ENCODE measurements at regions not wholly inside any gene's neighbourhood (a gene's known extent, or its start where the extent isn't known, plus 50 kb on each side); places are given as distances from the start of the nearest gene placed in this dataset.

- H3K4me3 ChIP-seq (ENCODE audit: severe bottlenecking), result no peak overlapping the region
- peaks cover 3% of the 10 kb centered on the region for H3K4me1 ChIP-seq (ENCODE audit: insufficient read depth, poor library complexity, severe bottlenecking)
- H3K27me3 ChIP-seq (ENCODE audit: insufficient read depth, poor library complexity, severe bottlenecking), result no peaks in the 10 kb centered on the region
- no peak overlapping the region for H3K27ac ChIP-seq (ENCODE audit: poor library complexity, severe bottlenecking)
- H3K9me3 ChIP-seq (ENCODE audit: severe bottlenecking), result no peaks in the 10 kb centered on the region
- no peaks in the 10 kb centered on the region for H3K36me3 ChIP-seq (ENCODE audit: low read depth)
- no peak for ATAC-seq (ENCODE audit: low read depth)
- DNase-seq (ENCODE audit: low spot score), result no peak
- TF ChIP-seq, protein P1, sequence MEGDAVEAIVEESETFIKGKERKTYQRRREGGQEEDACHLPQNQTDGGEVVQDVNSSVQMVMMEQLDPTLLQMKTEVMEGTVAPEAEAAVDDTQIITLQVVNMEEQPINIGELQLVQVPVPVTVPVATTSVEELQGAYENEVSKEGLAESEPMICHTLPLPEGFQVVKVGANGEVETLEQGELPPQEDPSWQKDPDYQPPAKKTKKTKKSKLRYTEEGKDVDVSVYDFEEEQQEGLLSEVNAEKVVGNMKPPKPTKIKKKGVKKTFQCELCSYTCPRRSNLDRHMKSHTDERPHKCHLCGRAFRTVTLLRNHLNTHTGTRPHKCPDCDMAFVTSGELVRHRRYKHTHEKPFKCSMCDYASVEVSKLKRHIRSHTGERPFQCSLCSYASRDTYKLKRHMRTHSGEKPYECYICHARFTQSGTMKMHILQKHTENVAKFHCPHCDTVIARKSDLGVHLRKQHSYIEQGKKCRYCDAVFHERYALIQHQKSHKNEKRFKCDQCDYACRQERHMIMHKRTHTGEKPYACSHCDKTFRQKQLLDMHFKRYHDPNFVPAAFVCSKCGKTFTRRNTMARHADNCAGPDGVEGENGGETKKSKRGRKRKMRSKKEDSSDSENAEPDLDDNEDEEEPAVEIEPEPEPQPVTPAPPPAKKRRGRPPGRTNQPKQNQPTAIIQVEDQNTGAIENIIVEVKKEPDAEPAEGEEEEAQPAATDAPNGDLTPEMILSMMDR (IDR thresholded peaks at IDR 0.05; ENCODE audit: poor library complexity, severe bottlenecking), result no peak
Measured at GRCh38 chr5:2860101-2860500, 108.6 kb upstream of the IRX2 start.

- TF ChIP-seq, protein P1 (IDR thresholded peaks at IDR 0.05; ENCODE audit: poor library complexity, severe bottlenecking), result no peak
- DNase-seq (ENCODE audit: low spot score), result no peak
- Histone ChIP-seq H3K36me3 (ENCODE audit: low read depth) (no peaks in the 10 kb centered on the region), H3K4me3 (ENCODE audit: severe bottlenecking) (no peak overlapping the region), H3K27me3 (ENCODE audit: insufficient read depth, poor library complexity, severe bottlenecking) (no peaks in the 10 kb centered on the region), H3K27ac (ENCODE audit: poor library complexity, severe bottlenecking) (no peak overlapping the region), H3K9me3 (ENCODE audit: severe bottlenecking) (no peaks in the 10 kb centered on the region), H3K4me1 (ENCODE audit: insufficient read depth, poor library complexity, severe bottlenecking) (peaks cover 3% of the 10 kb centered on the region)
- ATAC-seq (ENCODE audit: low read depth), result 0 out of 3 replicates have a peak, but pooled peaks have one; percentile 31
Measured at GRCh38 chr5:2857837-2858236, 106.4 kb upstream of the IRX2 start.

DNA sequence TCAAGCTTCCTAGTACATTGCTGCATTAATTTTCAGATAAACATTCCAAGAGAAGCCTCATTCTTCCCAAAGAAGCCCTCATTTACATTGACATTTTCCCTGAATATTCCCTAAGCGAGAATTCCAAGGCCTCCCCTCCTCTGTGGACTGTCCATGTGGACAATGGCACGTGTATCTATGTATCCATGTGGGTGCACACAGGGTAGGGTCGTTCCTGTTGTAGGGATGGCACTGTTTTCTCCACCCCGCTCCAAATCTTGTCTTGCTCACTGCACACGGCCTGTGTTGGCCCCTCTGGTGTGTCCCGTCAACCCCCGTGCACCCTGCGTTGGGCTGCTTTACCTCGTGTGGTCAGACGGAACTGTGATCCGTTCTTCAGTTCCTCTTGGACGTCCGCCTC is 104.7 kb upstream of the IRX2 start:
- ATAC-seq (ENCODE audit: low read depth), result no peak
- TF ChIP-seq, protein P1 (IDR thresholded peaks at IDR 0.05; ENCODE audit: poor library complexity, severe bottlenecking), result no peak
- H3K4me1 ChIP-seq (ENCODE audit: insufficient read depth, poor library complexity, severe bottlenecking), result no peaks in the 10 kb centered on the region
- no peaks in the 10 kb centered on the region for H3K27me3 ChIP-seq (ENCODE audit: insufficient read depth, poor library complexity, severe bottlenecking)
- H3K36me3 ChIP-seq (ENCODE audit: low read depth), result no peaks in the 10 kb centered on the region
- H3K9me3 ChIP-seq (ENCODE audit: severe bottlenecking), result no peaks in the 10 kb centered on the region
- DNase-seq (ENCODE audit: low spot score), result no peak
- no peak overlapping the region for H3K27ac ChIP-seq (ENCODE audit: poor library complexity, severe bottlenecking)
- H3K4me3 ChIP-seq (ENCODE audit: severe bottlenecking), result no peak overlapping the region

GRCh38 chr5:2852446-2852845 is 101.0 kb upstream of the IRX2 start:
- ATAC-seq (ENCODE audit: low read depth) (no peak), DNase-seq (ENCODE audit: low spot score) (no peak)
- TF ChIP-seq, protein P1 (IDR thresholded peaks at IDR 0.05; ENCODE audit: poor library complexity, severe bottlenecking), result no peak
- Histone ChIP-seq H3K4me3 (ENCODE audit: severe bottlenecking) (no peak overlapping the region), H3K9me3 (ENCODE audit: severe bottlenecking) (no peaks in the 10 kb centered on the region), H3K36me3 (ENCODE audit: low read depth) (no peaks in the 10 kb centered on the region), H3K4me1 (ENCODE audit: insufficient read depth, poor library complexity, severe bottlenecking) (peaks cover 12% of the 10 kb centered on the region), H3K27me3 (ENCODE audit: insufficient read depth, poor library complexity, severe bottlenecking) (peaks cover 5% of the 10 kb centered on the region), H3K27ac (ENCODE audit: poor library complexity, severe bottlenecking) (no peak overlapping the region)

- no peak overlapping the region for H3K4me3 ChIP-seq (ENCODE audit: severe bottlenecking)
- ATAC-seq (ENCODE audit: low read depth), result no peak
Measured at GRCh38 chr5:2851895-2852294, 100.4 kb upstream of the IRX2 start.

More at GRCh38 chr5:2851895-2852294, 100.4 kb upstream of the IRX2 start:
- Histone ChIP-seq H3K36me3 (ENCODE audit: low read depth) (no peaks in the 10 kb centered on the region), H3K27me3 (ENCODE audit: insufficient read depth, poor library complexity, severe bottlenecking) (peaks cover 5% of the 10 kb centered on the region), H3K27ac (ENCODE audit: poor library complexity, severe bottlenecking) (no peak overlapping the region), H3K4me1 (ENCODE audit: insufficient read depth, poor library complexity, severe bottlenecking) (peaks cover 12% of the 10 kb centered on the region), H3K9me3 (ENCODE audit: severe bottlenecking) (no peaks in the 10 kb centered on the region)
- TF ChIP-seq, protein P1 (IDR thresholded peaks at IDR 0.05; ENCODE audit: poor library complexity, severe bottlenecking), result no peak
- no peak for DNase-seq (ENCODE audit: low spot score)

Data from RWPE2 (cell line).